K562 (cell line): ENCODE measurements at regions not wholly inside any gene's neighbourhood (a gene's known extent, or its start where the extent isn't known, plus 50 kb on each side); places are given as distances from the start of the nearest gene placed in this dataset.

Experiments
- ATAC-seq: fragments of 200-7000 bp; cut with Tn5 transposase; 3 replicates; pipeline ENCODE4 v1.9.1; 2020; ENCODE audit warnings: moderate library complexity
- BruUV-seq: library from RNA; stranded (reverse); fragments of 400-500 nt; replicated peaks from 2 replicates; lab custom pipeline; 2021; lab: Mats Ljungman, UMichigan
- CTCF ChIA-PET: fragments of 300-600 bp; formaldehyde crosslinking; extraction: SDS; loops from one replicate; lab custom pipeline; 2021; ENCODE audit warnings: low intra/inter-chr PET ratio; lab: Yijun Ruan, JAX
- POLR2A ChIA-PET: fragments of 300-600, 350-650 bp; sonication (Branson Sonifier 250); formaldehyde crosslinking; extraction: SDS; loops from one replicate; lab custom pipeline; 2021; ENCODE audit warnings: antibody characterized with exemption, inconsistent platforms; lab: Yijun Ruan, JAX
- DNase-seq, 4 experiments: peaks; one replicate each; pipeline versions ENCODE4 v3.0.0 to v3.0.0-alpha.2; 2011 to 2018; ENCODE audit warnings: low spot score in 3 of 4, mixed read lengths in 3 of 4; ENCODE audit errors: extremely low read depth in 1 of 4
- FAIRE-seq: peaks from 2 replicates; lab custom pipeline; 2011; peaks lifted over from hg19 to GRCh38; lab: Jason Lieb, UNC
- H2AFZ ChIP-seq: 2 replicates; pipeline ENCODE4 v1.6.0; 2011; ENCODE audit warnings: low read depth, low read length, control low read depth, inconsistent platforms
- H3K27ac ChIP-seq: fragments of 200-600 bp; 3 replicates; pipeline ENCODE4 v1.8.0; 2011; ENCODE audit warnings: low read depth, mild to moderate bottlenecking, control low read depth, inconsistent platforms, low read length, moderate library complexity, mixed read lengths; ENCODE audit errors: extremely low read depth
- H3K27me3 ChIP-seq, 2 experiments: fragments of 300-600 bp in 1 of 2; 2 replicates in 1 of 2; 3 replicates in 1 of 2; pipeline versions ENCODE4 v1.6.0 to v1.8.0; 2011; ENCODE audit warnings: inconsistent platforms in 2 of 2, low read length in 2 of 2, mild to moderate bottlenecking in 1 of 2, mixed read lengths in 1 of 2, moderate library complexity in 1 of 2; ENCODE audit not compliant: control insufficient read depth in 2 of 2, insufficient read depth in 2 of 2
- H3K36me3 ChIP-seq: fragments of 300-600 bp; 3 replicates; pipeline ENCODE4 v1.8.0; 2011; ENCODE audit warnings: mild to moderate bottlenecking, low read length, inconsistent platforms; ENCODE audit not compliant: control insufficient read depth, insufficient read depth
- H3K4me1 ChIP-seq, 2 experiments: fragments of 200-600 bp in 1 of 2; replicated peaks in 1 of 2; 2 replicates in 1 of 2; 3 replicates in 1 of 2; pipeline versions ENCODE4 v1.5.1 to v1.8.0; 2011; ENCODE audit warnings: inconsistent platforms in 2 of 2, low read length in 2 of 2, mild to moderate bottlenecking in 1 of 2, mixed read lengths in 1 of 2, moderate library complexity in 1 of 2; ENCODE audit not compliant: control insufficient read depth in 2 of 2, insufficient read depth in 2 of 2
- H3K4me2 ChIP-seq: 2 replicates; pipeline ENCODE4 v1.6.1; 2011; ENCODE audit warnings: low read length, control low read depth, inconsistent platforms, mixed read lengths; ENCODE audit not compliant: insufficient read depth
- H3K4me3 ChIP-seq: fragments of 200-600 bp; sonication (generic), shearing (Covaris generic); 2 replicates; pipeline ENCODE4 v1.5.1; 2016; ENCODE audit warnings: control low read depth, inconsistent platforms
- H3K79me2 ChIP-seq: fragments of 200-600 bp; 3 replicates; pipeline ENCODE4 v1.8.0; 2011; ENCODE audit warnings: low read length, inconsistent platforms; ENCODE audit not compliant: control insufficient read depth, insufficient read depth
- H3K9ac ChIP-seq, 2 experiments: 2 replicates each; pipeline versions ENCODE4 v1.6.0 to v1.6.1; 2011; ENCODE audit warnings: low read depth in 2 of 2, low read length in 2 of 2, control low read depth in 1 of 2, inconsistent platforms in 1 of 2, mild to moderate bottlenecking in 1 of 2, mixed read lengths in 1 of 2; ENCODE audit not compliant: insufficient read depth in 1 of 2
- H3K9me1 ChIP-seq: one replicate; pipeline ENCODE4 v1.6.0; 2011; ENCODE audit warnings: inconsistent platforms, mild to moderate bottlenecking, low read length, moderate library complexity; ENCODE audit not compliant: control insufficient read depth, insufficient read depth
- H3K9me3 ChIP-seq: replicated peaks from 2 replicates; pipeline ENCODE4 v1.5.1; 2011; ENCODE audit warnings: low read depth, low read length, inconsistent platforms; ENCODE audit not compliant: control insufficient read depth, insufficient read depth
- H4K20me1 ChIP-seq: replicated peaks from 2 replicates; pipeline ENCODE4 v1.6.1; 2011; ENCODE audit warnings: low read length, inconsistent platforms, mixed read lengths; ENCODE audit not compliant: control insufficient read depth, insufficient read depth
- CREB1 ChIP-seq, 2 experiments: sonication (generic) in 1 of 2; formaldehyde crosslinking in 1 of 2; IDR thresholded peaks; 2 replicates each; pipeline versions ENCODE4 v1.6.1 to v1.8.0; 2012 to 2022; ENCODE audit warnings: inconsistent platforms in 1 of 2, mild to moderate bottlenecking in 1 of 2, missing genetic modification reagents in 1 of 2, moderate library complexity in 1 of 2
- EWSR1 ChIP-seq: fragments of 450-650 bp; IDR thresholded peaks from 2 replicates; pipeline ENCODE4 v1.6.1; 2018; ENCODE audit warnings: borderline replicate concordance, mild to moderate bottlenecking, low read depth, moderate library complexity; ENCODE audit not compliant: partially characterized antibody
- IFI16 ChIP-seq: fragments of 250-450 bp; sonication (Bioruptor Pico); IDR thresholded peaks from 2 replicates; pipeline ENCODE4 v2.1.2; 2022; ENCODE audit warnings: mild to moderate bottlenecking, inconsistent platforms
- MIER1 ChIP-seq: fragments of 450-650 bp; IDR thresholded peaks from 2 replicates; pipeline ENCODE4 v1.6.1; 2016; ENCODE audit warnings: antibody characterized with exemption, mild to moderate bottlenecking, low read depth
- NCOA4 ChIP-seq: fragments of 450-650 bp; IDR thresholded peaks from 2 replicates; pipeline ENCODE4 v1.6.1; 2018; ENCODE audit warnings: mild to moderate bottlenecking; ENCODE audit not compliant: partially characterized antibody
- NRF1 ChIP-seq, 2 experiments: fragments of 450-650 bp; IDR thresholded peaks in 1 of 2; conservative IDR thresholded peaks in 1 of 2; 2 replicates each; pipeline ENCODE4 v1.6.1; 2014; ENCODE audit warnings: mild to moderate bottlenecking in 2 of 2
- RCOR1 ChIP-seq, 2 experiments: IDR thresholded peaks; 2 replicates each; pipeline ENCODE4 v1.6.1; 2012; ENCODE audit warnings: low read depth in 2 of 2, low read length in 2 of 2, borderline replicate concordance in 1 of 2, improper control_type of control experiment in 1 of 2
- RFX1 ChIP-seq: fragments of 450-650 bp; IDR thresholded peaks from 2 replicates; pipeline ENCODE4 v1.6.1; 2016; ENCODE audit warnings: mild to moderate bottlenecking, moderate library complexity
- TEAD4 ChIP-seq, 2 experiments: sonication (generic) in 1 of 2; formaldehyde crosslinking in 1 of 2; IDR thresholded peaks; 2 replicates each; pipeline versions ENCODE4 v1.6.1 to v1.8.0; 2012 to 2022; ENCODE audit warnings: borderline replicate concordance in 1 of 2, inconsistent platforms in 1 of 2, low read length in 1 of 2, mild to moderate bottlenecking in 1 of 2, missing genetic modification reagents in 1 of 2
- ZNF143 ChIP-seq: sonication (generic); formaldehyde crosslinking; IDR thresholded peaks from 2 replicates; pipeline ENCODE4 v1.9.0; 2022; ENCODE audit warnings: mild to moderate bottlenecking, missing genetic modification reagents
- ZNF75A ChIP-seq: fragments of 450-650 bp; formaldehyde crosslinking; IDR thresholded peaks from 2 replicates; pipeline ENCODE4 v1.4.0; 2020; ENCODE audit warnings: mild to moderate bottlenecking
- WGBS: fragments of 100-300 bp; shearing (Covaris generic); methylation state at CpG from one replicate; pipeline ENCODE4 v1.1.6; 2016; ENCODE audit warnings: low coverage, mixed read lengths; ENCODE audit not compliant: insufficient coverage; ENCODE audit errors: missing lambda C conversion rate; 5-methylcytosine and 5-hydroxymethylcytosine counted together
- in situ Hi-C: fragments of 300-500 bp; cut with MboI; formaldehyde crosslinking; loops from 4 replicates; pipeline ENCODE4 v1.15.0; 2018; ENCODE audit warnings: inconsistent platforms, mixed read lengths
- intact Hi-C: fragments of 100-400 bp; cut with micrococcal nuclease; formaldehyde crosslinking; loops from 2 replicates; pipeline ENCODE4 v1.14.2; 2022
- TF ChIP-seq, protein P1 (sequence below): conservative IDR thresholded peaks from 2 replicates; pipeline ENCODE4 v1.6.1; 2011; ENCODE audit warnings: low read depth, mild to moderate bottlenecking, low read length; ENCODE audit not compliant: control insufficient read depth
- TF ChIP-seq, protein P2 (sequence below): fragments of 250-450 bp; sonication (Bioruptor Pico); IDR thresholded peaks from 2 replicates; pipeline ENCODE4 v1.8.0; 2021; ENCODE audit warnings: borderline replicate concordance, mild to moderate bottlenecking, moderate library complexity; ENCODE audit not compliant: poor library complexity, severe bottlenecking
- TF ChIP-seq, protein P3 (sequence below): IDR thresholded peaks from 2 replicates; pipeline ENCODE4 v1.6.1; 2012; ENCODE audit warnings: low read depth, low read length, improper control_type of control experiment, borderline replicate concordance
- TF ChIP-seq, protein P4 (sequence below): sonication (generic); formaldehyde crosslinking; IDR thresholded peaks from 2 replicates; pipeline ENCODE4 v1.5.0; 2020; ENCODE audit warnings: missing genetic modification reagents

DNA sequence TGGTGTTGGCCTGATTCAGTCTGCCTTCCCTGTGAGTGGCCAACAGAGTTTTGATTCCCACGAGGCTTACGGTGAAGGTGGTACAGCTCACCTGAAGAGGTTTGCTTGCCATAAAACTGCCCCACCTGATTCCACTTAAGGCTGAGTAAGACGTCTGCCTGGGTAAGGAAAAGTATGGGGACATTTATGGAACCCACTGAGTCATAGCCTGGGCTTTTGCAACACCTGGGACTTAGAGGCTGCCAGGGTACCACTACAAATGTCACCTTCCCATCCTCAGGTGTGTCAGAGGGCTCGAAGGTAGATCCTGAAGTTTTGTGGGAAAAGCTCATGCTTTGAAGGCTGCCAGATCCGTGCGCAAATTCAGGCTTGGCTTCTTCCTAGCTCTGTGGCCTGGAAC, 56.9 kb upstream of the SLCO2A1 start:
- Histone ChIP-seq H3K9me1 (no peaks in the 10 kb centered on the region), H2AFZ (no peak overlapping the region), H3K9ac (no peak overlapping the region), H3K27me3 (peaks cover 0 to 11% of the 10 kb centered on the region in 2 experiments; a peak in 2 of 5 replicates), H4K20me1 (no peaks in the 10 kb centered on the region), H3K27ac (no peak overlapping the region), H3K9me3 (no peaks in the 10 kb centered on the region), H3K4me3 (no peak overlapping the region), H3K79me2 (no peaks in the 10 kb centered on the region), H3K4me2 (no peak overlapping the region), H3K4me1 (no peaks in the 10 kb centered on the region)
- no TSS peak for BruUV-seq
- ATAC-seq (no peak), DNase-seq (no peak)
- CTCF ChIA-PET = no interaction called here
- intact Hi-C loops (no loop called here), in situ Hi-C loops (no loop called here)
- TF ChIP-seq RFX1 (no peak), EWSR1 (no peak), RCOR1 (IDR thresholded peaks at IDR 0.05; ENCODE audit: borderline replicate concordance in 1 of 2, low read depth in 2 of 2, low read length in 2 of 2) (no peak), TEAD4 (IDR thresholded peaks at IDR 0.05; ENCODE audit: low read length) (no peak), TEAD4 (CRISPR knock-in tag; IDR thresholded peaks at IDR 0.05; ENCODE audit: borderline replicate concordance) (no peak), NRF1 (conservative IDR thresholded peaks at IDR 0.05 in 1 of 2, IDR thresholded peaks at IDR 0.05 in 1 of 2) (no peak), ZNF75A (CRISPR knock-in tag) (no peak), CREB1 (IDR thresholded peaks at IDR 0.05) (no peak), CREB1 (CRISPR knock-in tag; IDR thresholded peaks at IDR 0.05) (no peak), IFI16 (CRISPR knock-in tag) (no peak), NCOA4 (no peak), MIER1 (no peak), ZNF143 (CRISPR knock-in tag) (no peak)
- TF ChIP-seq, protein P1, sequence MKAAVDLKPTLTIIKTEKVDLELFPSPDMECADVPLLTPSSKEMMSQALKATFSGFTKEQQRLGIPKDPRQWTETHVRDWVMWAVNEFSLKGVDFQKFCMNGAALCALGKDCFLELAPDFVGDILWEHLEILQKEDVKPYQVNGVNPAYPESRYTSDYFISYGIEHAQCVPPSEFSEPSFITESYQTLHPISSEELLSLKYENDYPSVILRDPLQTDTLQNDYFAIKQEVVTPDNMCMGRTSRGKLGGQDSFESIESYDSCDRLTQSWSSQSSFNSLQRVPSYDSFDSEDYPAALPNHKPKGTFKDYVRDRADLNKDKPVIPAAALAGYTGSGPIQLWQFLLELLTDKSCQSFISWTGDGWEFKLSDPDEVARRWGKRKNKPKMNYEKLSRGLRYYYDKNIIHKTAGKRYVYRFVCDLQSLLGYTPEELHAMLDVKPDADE = no peak
- TF ChIP-seq, protein P2, sequence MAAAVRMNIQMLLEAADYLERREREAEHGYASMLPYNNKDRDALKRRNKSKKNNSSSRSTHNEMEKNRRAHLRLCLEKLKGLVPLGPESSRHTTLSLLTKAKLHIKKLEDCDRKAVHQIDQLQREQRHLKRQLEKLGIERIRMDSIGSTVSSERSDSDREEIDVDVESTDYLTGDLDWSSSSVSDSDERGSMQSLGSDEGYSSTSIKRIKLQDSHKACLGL (CRISPR knock-in tag) = no peak
- TF ChIP-seq, protein P3, sequence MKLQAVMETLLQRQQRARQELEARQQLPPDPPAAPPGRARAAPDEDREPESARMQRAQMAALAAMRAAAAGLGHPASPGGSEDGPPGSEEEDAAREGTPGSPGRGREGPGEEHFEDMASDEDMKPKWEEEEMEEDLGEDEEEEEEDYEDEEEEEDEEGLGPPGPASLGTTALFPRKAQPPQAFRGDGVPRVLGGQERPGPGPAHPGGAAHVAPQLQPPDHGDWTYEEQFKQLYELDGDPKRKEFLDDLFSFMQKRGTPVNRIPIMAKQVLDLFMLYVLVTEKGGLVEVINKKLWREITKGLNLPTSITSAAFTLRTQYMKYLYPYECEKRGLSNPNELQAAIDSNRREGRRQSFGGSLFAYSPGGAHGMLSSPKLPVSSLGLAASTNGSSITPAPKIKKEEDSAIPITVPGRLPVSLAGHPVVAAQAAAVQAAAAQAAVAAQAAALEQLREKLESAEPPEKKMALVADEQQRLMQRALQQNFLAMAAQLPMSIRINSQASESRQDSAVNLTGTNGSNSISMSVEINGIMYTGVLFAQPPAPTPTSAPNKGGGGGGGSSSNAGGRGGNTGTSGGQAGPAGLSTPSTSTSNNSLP = no peak
- TF ChIP-seq, protein P4, sequence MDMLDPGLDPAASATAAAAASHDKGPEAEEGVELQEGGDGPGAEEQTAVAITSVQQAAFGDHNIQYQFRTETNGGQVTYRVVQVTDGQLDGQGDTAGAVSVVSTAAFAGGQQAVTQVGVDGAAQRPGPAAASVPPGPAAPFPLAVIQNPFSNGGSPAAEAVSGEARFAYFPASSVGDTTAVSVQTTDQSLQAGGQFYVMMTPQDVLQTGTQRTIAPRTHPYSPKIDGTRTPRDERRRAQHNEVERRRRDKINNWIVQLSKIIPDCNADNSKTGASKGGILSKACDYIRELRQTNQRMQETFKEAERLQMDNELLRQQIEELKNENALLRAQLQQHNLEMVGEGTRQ = no peak
- TF ChIP-seq, all 486 proteins: peak for 0
- no peaks in the 10 kb centered on the region for H3K36me3 ChIP-seq
- FAIRE-seq = no peak
- POLR2A ChIA-PET = no interaction called here
- WGBS = 5% methylated on average over 6 of the region's 6 CpGs
